ENCODE measurements at regions not wholly inside any gene's neighbourhood (a gene's known extent, or its start where the extent isn't known, plus 50 kb on each side); places are given as distances from the start of the nearest gene placed in this dataset.

DNA sequence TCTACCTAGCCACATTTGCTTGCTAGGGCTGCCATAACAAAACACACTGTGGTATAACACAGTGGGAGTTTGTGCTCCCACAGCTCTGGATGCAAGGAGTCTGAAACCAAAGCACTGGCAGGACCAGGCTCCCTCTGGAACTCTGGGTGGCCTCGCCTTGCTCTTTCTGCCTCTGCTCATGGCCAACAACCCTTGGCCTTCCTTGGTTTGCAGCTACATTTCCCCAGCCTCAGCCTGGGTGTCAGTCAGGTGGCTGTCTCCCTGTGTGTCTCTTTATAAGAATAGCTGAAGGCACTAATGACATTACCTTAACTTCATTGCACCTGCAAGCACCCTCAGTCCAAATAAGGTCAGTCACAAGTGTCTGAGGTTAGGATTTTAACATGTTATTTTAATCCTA is 101.0 kb upstream of the IRX2 start (continued):
- TF ChIP-seq, protein P1, sequence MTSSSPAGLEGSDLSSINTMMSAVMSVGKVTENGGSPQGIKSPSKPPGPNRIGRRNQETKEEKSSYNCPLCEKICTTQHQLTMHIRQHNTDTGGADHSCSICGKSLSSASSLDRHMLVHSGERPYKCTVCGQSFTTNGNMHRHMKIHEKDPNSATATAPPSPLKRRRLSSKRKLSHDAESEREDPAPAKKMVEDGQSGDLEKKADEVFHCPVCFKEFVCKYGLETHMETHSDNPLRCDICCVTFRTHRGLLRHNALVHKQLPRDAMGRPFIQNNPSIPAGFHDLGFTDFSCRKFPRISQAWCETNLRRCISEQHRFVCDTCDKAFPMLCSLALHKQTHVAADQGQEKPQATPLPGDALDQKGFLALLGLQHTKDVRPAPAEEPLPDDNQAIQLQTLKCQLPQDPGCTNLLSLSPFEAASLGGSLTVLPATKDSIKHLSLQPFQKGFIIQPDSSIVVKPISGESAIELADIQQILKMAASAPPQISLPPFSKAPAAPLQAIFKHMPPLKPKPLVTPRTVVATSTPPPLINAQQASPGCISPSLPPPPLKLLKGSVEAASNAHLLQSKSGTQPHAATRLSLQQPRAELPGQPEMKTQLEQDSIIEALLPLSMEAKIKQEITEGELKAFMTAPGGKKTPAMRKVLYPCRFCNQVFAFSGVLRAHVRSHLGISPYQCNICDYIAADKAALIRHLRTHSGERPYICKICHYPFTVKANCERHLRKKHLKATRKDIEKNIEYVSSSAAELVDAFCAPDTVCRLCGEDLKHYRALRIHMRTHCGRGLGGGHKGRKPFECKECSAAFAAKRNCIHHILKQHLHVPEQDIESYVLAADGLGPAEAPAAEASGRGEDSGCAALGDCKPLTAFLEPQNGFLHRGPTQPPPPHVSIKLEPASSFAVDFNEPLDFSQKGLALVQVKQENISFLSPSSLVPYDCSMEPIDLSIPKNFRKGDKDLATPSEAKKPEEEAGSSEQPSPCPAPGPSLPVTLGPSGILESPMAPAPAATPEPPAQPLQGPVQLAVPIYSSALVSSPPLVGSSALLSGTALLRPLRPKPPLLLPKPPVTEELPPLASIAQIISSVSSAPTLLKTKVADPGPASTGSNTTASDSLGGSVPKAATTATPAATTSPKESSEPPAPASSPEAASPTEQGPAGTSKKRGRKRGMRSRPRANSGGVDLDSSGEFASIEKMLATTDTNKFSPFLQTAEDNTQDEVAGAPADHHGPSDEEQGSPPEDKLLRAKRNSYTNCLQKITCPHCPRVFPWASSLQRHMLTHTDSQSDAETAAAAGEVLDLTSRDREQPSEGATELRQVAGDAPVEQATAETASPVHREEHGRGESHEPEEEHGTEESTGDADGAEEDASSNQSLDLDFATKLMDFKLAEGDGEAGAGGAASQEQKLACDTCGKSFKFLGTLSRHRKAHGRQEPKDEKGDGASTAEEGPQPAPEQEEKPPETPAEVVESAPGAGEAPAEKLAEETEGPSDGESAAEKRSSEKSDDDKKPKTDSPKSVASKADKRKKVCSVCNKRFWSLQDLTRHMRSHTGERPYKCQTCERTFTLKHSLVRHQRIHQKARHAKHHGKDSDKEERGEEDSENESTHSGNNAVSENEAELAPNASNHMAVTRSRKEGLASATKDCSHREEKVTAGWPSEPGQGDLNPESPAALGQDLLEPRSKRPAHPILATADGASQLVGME (CRISPR knock-in tag; IDR thresholded peaks at IDR 0.05) = no peak

DNA sequence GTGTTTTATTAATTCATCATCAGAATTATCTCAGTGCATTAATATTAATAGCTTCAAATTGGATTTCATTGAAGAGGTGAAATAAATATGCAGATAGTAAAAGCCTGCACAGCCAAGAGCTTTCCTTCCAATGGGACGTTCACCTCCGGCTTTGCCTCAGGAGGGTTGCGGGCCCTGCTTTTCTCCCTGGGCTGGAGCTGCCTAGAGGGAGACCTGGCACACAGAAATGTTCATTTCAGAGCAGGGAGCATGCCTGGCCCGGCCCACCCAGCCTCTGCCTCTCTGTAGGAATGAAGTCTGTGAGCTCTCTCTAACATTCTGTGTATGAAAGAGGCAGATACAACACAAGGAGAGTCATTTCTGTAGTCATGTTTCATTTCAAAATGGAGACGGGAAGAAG is 100.4 kb upstream of the IRX2 start:
- intact Hi-C loops (cut with micrococcal nuclease) (no loop called here), in situ Hi-C loops (cut with MboI) (no loop called here)
- FAIRE-seq = no peak
- Histone ChIP-seq H3K9me1 (ENCODE audit: control insufficient read depth, insufficient read depth, low read length) (no peaks in the 10 kb centered on the region), H3K4me1 (replicated peaks in 1 of 2; ENCODE audit: control insufficient read depth in 2 of 2, insufficient read depth in 2 of 2, low read length in 2 of 2) (no peaks in the 10 kb centered on the region), H3K4me2 (ENCODE audit: insufficient read depth, low read length) (no peak overlapping the region), H3K9me3 (replicated peaks; ENCODE audit: control insufficient read depth, insufficient read depth, low read depth, low read length) (no peaks in the 10 kb centered on the region), H3K27me3 (ENCODE audit: control insufficient read depth in 2 of 2, insufficient read depth in 2 of 2, low read length in 2 of 2) (no peaks in the 10 kb centered on the region; a peak in 1 of 5 replicates), H3K9ac (ENCODE audit: insufficient read depth in 1 of 2, low read depth in 2 of 2, low read length in 2 of 2) (no peak overlapping the region), H3K36me3 (ENCODE audit: control insufficient read depth, insufficient read depth, low read length) (no peaks in the 10 kb centered on the region), H3K79me2 (ENCODE audit: control insufficient read depth, insufficient read depth, low read length) (no peaks in the 10 kb centered on the region), H3K4me3 (no peak overlapping the region), H4K20me1 (replicated peaks; ENCODE audit: control insufficient read depth, insufficient read depth, low read length) (no peaks in the 10 kb centered on the region), H3K27ac (ENCODE audit: extremely low read depth, low read depth, low read length) (no peak overlapping the region), H2AFZ (ENCODE audit: low read depth, low read length) (no peak overlapping the region)
- POLR2A ChIA-PET = no interaction called here
- CTCF ChIA-PET (ENCODE audit: low intra/inter-chr PET ratio) = no interaction called here
- 2% methylated on average over 5 of the region's 5 CpGs for WGBS (ENCODE audit: insufficient coverage, low coverage, missing lambda C conversion rate)
- no peak for DNase-seq (ENCODE audit: extremely low read depth in 1 of 4, low spot score in 3 of 4)
- ATAC-seq = no peak
- BruUV-seq (replicated peaks) = no TSS peak
- TF ChIP-seq TBL1XR1 (IDR thresholded peaks at IDR 0.05; ENCODE audit: low read length in 2 of 2) = no peak
- TF ChIP-seq IFI16 (CRISPR knock-in tag; IDR thresholded peaks at IDR 0.05) = no peak
- TF ChIP-seq, protein P2, sequence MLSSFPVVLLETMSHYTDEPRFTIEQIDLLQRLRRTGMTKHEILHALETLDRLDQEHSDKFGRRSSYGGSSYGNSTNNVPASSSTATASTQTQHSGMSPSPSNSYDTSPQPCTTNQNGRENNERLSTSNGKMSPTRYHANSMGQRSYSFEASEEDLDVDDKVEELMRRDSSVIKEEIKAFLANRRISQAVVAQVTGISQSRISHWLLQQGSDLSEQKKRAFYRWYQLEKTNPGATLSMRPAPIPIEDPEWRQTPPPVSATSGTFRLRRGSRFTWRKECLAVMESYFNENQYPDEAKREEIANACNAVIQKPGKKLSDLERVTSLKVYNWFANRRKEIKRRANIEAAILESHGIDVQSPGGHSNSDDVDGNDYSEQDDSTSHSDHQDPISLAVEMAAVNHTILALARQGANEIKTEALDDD (IDR thresholded peaks at IDR 0.05) = no peak
- TF ChIP-seq TCF7L2 (IDR thresholded peaks at IDR 0.05; ENCODE audit: low read depth, low read length) = no peak
- no peak for TF ChIP-seq SMAD3 (CRISPR knock-in tag; conservative IDR thresholded peaks at IDR 0.05)
- no peak for TF ChIP-seq EWSR1 (IDR thresholded peaks at IDR 0.05; ENCODE audit: borderline replicate concordance, low read depth, partially characterized antibody)
- TF ChIP-seq, protein P1 (CRISPR knock-in tag; IDR thresholded peaks at IDR 0.05) = no peak
